Natural killer cell treated with Interleukin-12 subunit alpha and Interleukin-12 subunit beta and Interleukin-15 and Interleukin-18, amount 100 ng/mL, for 72 hours (primary cell): ENCODE measurements at regions not wholly inside any gene's neighbourhood (a gene's known extent, or its start where the extent isn't known, plus 50 kb on each side); places are given as distances from the start of the nearest gene placed in this dataset.
"Not testable (repeated sequence)": the region's sequence is repeated elsewhere in the genome, so short reads cannot be mapped to it uniquely, and the experiment has no call there.

Experiments used
- ATAC-seq, 2 donors: fragments of 150-1000 bp; cut with Tn5 transposase in 1 of 2; sonication (Bioruptor Pico), chemical (Tn5 transposase) in 1 of 2; 2 replicates each; pipeline ENCODE4 v1.10.0; 2021
- DNase-seq: peaks from one replicate; pipeline ENCODE4 v3.0.0; 2022; ENCODE audit warnings: low spot score
- H3K27ac Mint-ChIP-seq, 2 donors: 1 replicate in 1 of 2; 2 replicates in 1 of 2; pipeline ENCODE4 v1.8.0; 2022; ENCODE audit warnings: mixed read lengths in 2 of 2, mild to moderate bottlenecking in 1 of 2, moderate library complexity in 1 of 2
- H3K27me3 Mint-ChIP-seq, 2 donors: 1 replicate in 1 of 2; 2 replicates in 1 of 2; pipeline ENCODE4 v1.8.0; 2022; ENCODE audit warnings: mixed read lengths in 2 of 2
- H3K36me3 Mint-ChIP-seq: one replicate; pipeline ENCODE4 v1.8.0; 2022; ENCODE audit warnings: mixed read lengths
- H3K4me1 Mint-ChIP-seq, 2 donors: 1 replicate in 1 of 2; 2 replicates in 1 of 2; pipeline ENCODE4 v1.8.0; 2022; ENCODE audit warnings: low read depth in 2 of 2, mixed read lengths in 2 of 2, mild to moderate bottlenecking in 1 of 2
- H3K4me3 Mint-ChIP-seq: one replicate; pipeline ENCODE4 v1.8.0; 2022; ENCODE audit warnings: mixed read lengths
- H3K9me3 Mint-ChIP-seq: 2 replicates; pipeline ENCODE4 v1.8.0; 2022; ENCODE audit warnings: mixed read lengths

GRCh38 chr14:85075694-85076476 is 454.1 kb upstream of the FLRT2 start:
- no peaks in the 10 kb centered on the region for H3K27me3 Mint-ChIP-seq
- ATAC-seq = no peak
- no peak overlapping the region for H3K4me3 Mint-ChIP-seq
- no peak overlapping the region for H3K27ac Mint-ChIP-seq
- no peaks in the 10 kb centered on the region for H3K4me1 Mint-ChIP-seq
- DNase-seq = no peak
- no peaks in the 10 kb centered on the region for H3K9me3 Mint-ChIP-seq
- no peaks in the 10 kb centered on the region for H3K36me3 Mint-ChIP-seq

- DNase-seq, ATAC-seq, H3K36me3 Mint-ChIP-seq, H3K4me1 Mint-ChIP-seq, H3K27ac Mint-ChIP-seq, H3K4me3 Mint-ChIP-seq, H3K27me3 Mint-ChIP-seq, H3K9me3 Mint-ChIP-seq: not testable (repeated sequence)
Measured at GRCh38 chr14:85077716-85078115, 452.2 kb upstream of the FLRT2 start.

DNA sequence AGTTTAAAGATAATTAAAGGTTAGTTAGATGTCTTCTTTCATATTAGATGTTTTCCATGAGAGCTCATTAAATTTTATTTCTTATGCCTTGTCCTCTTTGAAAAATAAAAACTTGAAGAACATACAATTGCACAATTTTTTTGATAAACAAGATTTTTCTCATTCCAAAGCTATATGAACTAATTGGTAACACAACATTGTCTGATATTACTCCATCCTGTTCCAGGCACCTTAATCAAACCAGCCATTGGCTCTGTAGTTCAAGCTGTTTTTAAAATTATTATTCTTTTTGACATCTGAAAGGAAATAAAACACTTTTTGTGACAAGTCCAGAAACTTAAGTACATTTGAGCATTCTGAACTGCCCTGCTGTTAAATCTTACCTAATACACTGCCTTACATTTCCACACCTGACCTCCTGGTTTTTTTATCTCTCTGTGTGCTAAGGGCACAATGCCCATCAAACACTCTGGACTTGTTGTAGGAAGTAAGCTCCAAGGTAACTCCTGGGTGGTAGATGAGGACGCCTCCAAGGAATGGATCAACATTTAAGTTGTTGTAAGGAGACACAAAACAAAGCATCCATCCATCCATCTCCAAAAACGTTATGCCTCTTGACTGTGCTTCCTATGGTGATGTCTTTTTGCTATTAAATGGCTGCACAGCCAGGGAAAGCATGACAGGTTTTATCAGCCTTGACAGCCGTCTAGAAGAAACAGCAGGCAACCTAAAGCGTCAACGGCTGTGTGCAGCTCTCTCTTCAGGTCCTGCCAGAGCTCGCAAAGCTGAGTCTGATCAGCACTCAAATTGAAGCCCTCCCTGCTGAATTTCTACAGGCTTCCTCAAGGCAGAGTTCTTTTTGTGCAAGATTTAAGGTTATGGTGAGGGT is 449.9 kb upstream of the FLRT2 start:
- Mint-ChIP-seq H3K27ac (no peak overlapping the region), H3K36me3 (no peaks in the 10 kb centered on the region), H3K4me3 (no peak overlapping the region), H3K4me1 (no peaks in the 10 kb centered on the region), H3K9me3 (no peaks in the 10 kb centered on the region), H3K27me3 (no peaks in the 10 kb centered on the region)
- ATAC-seq (no peak), DNase-seq (no peak)

GRCh38 chr14:85084344-85084743 is 445.6 kb upstream of the FLRT2 start:
- H3K27ac Mint-ChIP-seq = no peak overlapping the region
- ATAC-seq (no peak), DNase-seq (no peak)
- no peaks in the 10 kb centered on the region for H3K27me3 Mint-ChIP-seq
- H3K9me3 Mint-ChIP-seq = no peaks in the 10 kb centered on the region
- H3K4me3 Mint-ChIP-seq = no peak overlapping the region
- no peaks in the 10 kb centered on the region for H3K4me1 Mint-ChIP-seq
- H3K36me3 Mint-ChIP-seq = no peaks in the 10 kb centered on the region

GRCh38 chr14:85085981-85086380 is 444.0 kb upstream of the FLRT2 start:
- no peaks in the 10 kb centered on the region for H3K27me3 Mint-ChIP-seq
- no peak overlapping the region for H3K27ac Mint-ChIP-seq
- H3K4me3 Mint-ChIP-seq = no peak overlapping the region
- no peaks in the 10 kb centered on the region for H3K4me1 Mint-ChIP-seq
- ATAC-seq (no peak), DNase-seq (no peak)
- no peaks in the 10 kb centered on the region for H3K36me3 Mint-ChIP-seq
- H3K9me3 Mint-ChIP-seq = no peaks in the 10 kb centered on the region

GRCh38 chr14:85087201-85087600 is 442.7 kb upstream of the FLRT2 start:
- H3K27me3 Mint-ChIP-seq = no peaks in the 10 kb centered on the region

GRCh38 chr14:85088192-85088591 is 441.8 kb upstream of the FLRT2 start:
- ATAC-seq (no peak), DNase-seq (no peak)
- H3K4me1 Mint-ChIP-seq = no peaks in the 10 kb centered on the region
- H3K4me3 Mint-ChIP-seq = no peak overlapping the region
- no peak overlapping the region for H3K27ac Mint-ChIP-seq
- H3K36me3 Mint-ChIP-seq = no peaks in the 10 kb centered on the region
- no peaks in the 10 kb centered on the region for H3K9me3 Mint-ChIP-seq
- H3K27me3 Mint-ChIP-seq = no peaks in the 10 kb centered on the region

More at GRCh38 chr14:85087201-85087600, 442.7 kb upstream of the FLRT2 start:
- ATAC-seq (no peak), DNase-seq (no peak)
- no peak overlapping the region for H3K4me3 Mint-ChIP-seq
- no peaks in the 10 kb centered on the region for H3K9me3 Mint-ChIP-seq
- no peaks in the 10 kb centered on the region for H3K4me1 Mint-ChIP-seq
- no peaks in the 10 kb centered on the region for H3K36me3 Mint-ChIP-seq
- no peak overlapping the region for H3K27ac Mint-ChIP-seq

DNA sequence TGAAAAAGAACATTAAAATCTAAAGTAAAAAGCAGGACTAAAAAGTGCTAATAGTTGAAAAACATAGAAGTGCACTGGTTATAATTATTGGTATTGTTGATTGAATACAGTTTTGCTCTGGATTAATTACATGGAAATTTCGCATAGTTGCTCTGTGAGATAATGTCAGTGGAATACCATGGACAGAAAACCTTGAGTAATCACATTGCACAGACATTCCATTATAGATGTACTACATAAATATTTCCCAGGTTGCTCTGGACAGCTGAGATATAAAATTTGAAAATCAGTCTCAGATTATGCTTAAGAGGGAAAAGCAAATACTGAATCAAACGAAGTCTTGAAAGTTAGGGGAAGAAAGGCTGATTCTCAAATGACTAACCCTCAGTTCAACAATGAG is 439.3 kb upstream of the FLRT2 start:
- Mint-ChIP-seq H3K27ac (no peak overlapping the region), H3K4me1 (no peaks in the 10 kb centered on the region), H3K9me3 (peaks cover 6% of the 10 kb centered on the region), H3K36me3 (no peaks in the 10 kb centered on the region), H3K27me3 (no peaks in the 10 kb centered on the region), H3K4me3 (no peak overlapping the region)
- no peak for DNase-seq
- ATAC-seq = no peak

- no peak for DNase-seq
- Mint-ChIP-seq H3K27me3 (no peaks in the 10 kb centered on the region), H3K36me3 (no peaks in the 10 kb centered on the region), H3K9me3 (peaks cover 6% of the 10 kb centered on the region), H3K4me1 (no peaks in the 10 kb centered on the region), H3K4me3 (no peak overlapping the region), H3K27ac (no peak overlapping the region)
- no peak for ATAC-seq
Measured at GRCh38 chr14:85093631-85094330, 436.2 kb upstream of the FLRT2 start.

DNA sequence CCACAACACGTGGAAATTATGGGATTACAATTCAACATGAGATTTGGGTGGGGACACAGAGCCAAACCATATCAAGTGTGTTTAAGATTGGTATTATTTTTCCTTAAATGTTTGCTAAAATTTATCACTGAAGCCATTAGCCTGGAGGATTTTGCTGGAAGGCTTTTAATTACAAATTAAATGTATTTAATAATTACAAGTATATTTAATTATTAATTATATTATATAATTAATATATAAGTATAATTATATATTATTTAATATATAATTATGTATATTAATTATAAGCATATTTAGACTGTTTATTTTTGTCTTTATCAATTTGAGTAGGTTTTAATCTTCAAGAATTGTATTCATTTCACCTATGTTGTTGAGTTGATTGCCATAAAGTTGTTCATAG is 427.4 kb upstream of the FLRT2 start:
- peaks cover 4% of the 10 kb centered on the region for H3K9me3 Mint-ChIP-seq
- no peak overlapping the region for H3K4me3 Mint-ChIP-seq
- DNase-seq (no peak), ATAC-seq (no peak)
- no peaks in the 10 kb centered on the region for H3K36me3 Mint-ChIP-seq
- H3K27ac Mint-ChIP-seq = no peak overlapping the region
- no peaks in the 10 kb centered on the region for H3K4me1 Mint-ChIP-seq
- no peaks in the 10 kb centered on the region for H3K27me3 Mint-ChIP-seq

DNA sequence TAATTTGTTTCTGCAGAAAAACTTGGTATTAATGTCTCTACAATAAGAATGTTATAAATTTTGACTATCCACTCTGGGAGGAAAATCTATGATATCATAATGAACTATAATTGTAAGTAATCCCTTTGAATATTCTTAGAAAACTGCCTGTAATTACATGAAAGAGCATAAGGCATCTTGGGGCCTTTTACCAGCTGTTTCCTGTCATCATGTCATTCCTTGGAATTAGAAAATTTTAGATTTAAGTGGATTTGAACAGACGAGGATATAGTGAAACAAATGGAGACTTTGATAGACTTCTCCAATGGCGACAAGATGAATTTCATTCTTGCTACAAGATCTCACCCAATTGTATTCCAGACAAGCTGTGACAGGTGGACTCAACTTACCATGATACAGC is 423.4 kb upstream of the FLRT2 start:
- H3K36me3 Mint-ChIP-seq = no peaks in the 10 kb centered on the region
- DNase-seq (no peak), ATAC-seq (no peak)
- H3K4me3 Mint-ChIP-seq = no peak overlapping the region
- no peaks in the 10 kb centered on the region for H3K27me3 Mint-ChIP-seq
- H3K4me1 Mint-ChIP-seq = no peaks in the 10 kb centered on the region
- peaks cover 7% of the 10 kb centered on the region for H3K9me3 Mint-ChIP-seq
- H3K27ac Mint-ChIP-seq = no peak overlapping the region

- ATAC-seq (no peak), DNase-seq (no peak)
- Mint-ChIP-seq H3K9me3 (peaks cover 9% of the 10 kb centered on the region), H3K27ac (no peak overlapping the region), H3K4me1 (no peaks in the 10 kb centered on the region), H3K27me3 (no peaks in the 10 kb centered on the region), H3K4me3 (no peak overlapping the region), H3K36me3 (peaks cover 6% of the 10 kb centered on the region)
Measured at GRCh38 chr14:85112762-85113161, 417.2 kb upstream of the FLRT2 start.

DNA sequence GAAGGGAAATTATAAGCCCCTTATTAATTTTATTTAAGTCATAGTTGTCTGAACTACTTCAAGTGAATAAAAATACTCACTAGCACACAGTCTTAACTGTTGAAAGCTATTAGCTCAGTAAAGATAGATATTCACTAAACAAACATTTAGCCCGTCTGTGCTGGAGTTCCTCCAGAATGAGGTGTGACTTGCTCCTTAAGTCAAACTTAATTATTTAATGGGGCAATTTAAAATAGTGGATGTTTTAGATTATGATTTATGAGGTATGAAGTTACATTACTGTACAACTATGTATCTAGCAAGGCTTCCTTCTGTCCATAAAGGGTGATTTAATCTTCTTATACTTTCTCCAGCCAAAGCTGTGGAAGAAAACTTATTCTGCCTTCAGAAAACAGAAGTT is 414.0 kb upstream of the FLRT2 start:
- peaks cover 5% of the 10 kb centered on the region for H3K9me3 Mint-ChIP-seq
- no peak overlapping the region for H3K4me3 Mint-ChIP-seq
- H3K4me1 Mint-ChIP-seq = no peaks in the 10 kb centered on the region
- H3K27ac Mint-ChIP-seq = no peak overlapping the region
- H3K27me3 Mint-ChIP-seq = no peaks in the 10 kb centered on the region
- DNase-seq = no peak
- no peak for ATAC-seq
- peaks cover 6% of the 10 kb centered on the region for H3K36me3 Mint-ChIP-seq

GRCh38 chr14:85118274-85118673 is 411.7 kb upstream of the FLRT2 start:
- DNase-seq (no peak), ATAC-seq (no peak)
- H3K4me1 Mint-ChIP-seq = no peaks in the 10 kb centered on the region
- peaks cover 3% of the 10 kb centered on the region for H3K36me3 Mint-ChIP-seq
- H3K27ac Mint-ChIP-seq = no peak overlapping the region
- no peaks in the 10 kb centered on the region for H3K27me3 Mint-ChIP-seq
- peaks cover 6% of the 10 kb centered on the region for H3K9me3 Mint-ChIP-seq
- H3K4me3 Mint-ChIP-seq = no peak overlapping the region
